ENCODE measurements at regions not wholly inside any gene's neighbourhood (a gene's known extent, or its start where the extent isn't known, plus 50 kb on each side); places are given as distances from the start of the nearest gene placed in this dataset.
"Not testable (repeated sequence)": the region's sequence is repeated elsewhere in the genome, so short reads cannot be mapped to it uniquely, and the experiment has no call there.

DNA sequence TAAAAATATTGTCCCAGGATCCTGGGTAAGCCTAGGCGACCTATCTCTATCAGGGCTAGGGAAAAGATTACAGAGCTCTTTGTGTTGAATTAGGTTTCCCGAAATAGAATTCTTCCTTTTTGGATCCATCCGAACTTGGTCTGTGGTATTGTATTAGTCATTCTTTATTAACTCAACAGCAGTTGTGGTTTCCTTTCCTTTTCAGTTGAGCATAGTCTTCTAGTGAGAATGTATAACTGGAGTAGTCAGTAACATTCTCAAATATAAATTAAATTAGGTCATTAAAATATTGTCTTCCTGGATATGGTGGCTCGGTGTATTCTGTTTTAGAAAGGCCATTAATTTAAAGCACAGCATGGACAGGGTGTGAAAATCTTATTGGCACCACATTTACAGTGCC, 520.4 kb downstream of the NLGN4X start:
- no peak for DNase-seq (ENCODE audit: extremely low read depth, low read depth, low spot score)

DNA sequence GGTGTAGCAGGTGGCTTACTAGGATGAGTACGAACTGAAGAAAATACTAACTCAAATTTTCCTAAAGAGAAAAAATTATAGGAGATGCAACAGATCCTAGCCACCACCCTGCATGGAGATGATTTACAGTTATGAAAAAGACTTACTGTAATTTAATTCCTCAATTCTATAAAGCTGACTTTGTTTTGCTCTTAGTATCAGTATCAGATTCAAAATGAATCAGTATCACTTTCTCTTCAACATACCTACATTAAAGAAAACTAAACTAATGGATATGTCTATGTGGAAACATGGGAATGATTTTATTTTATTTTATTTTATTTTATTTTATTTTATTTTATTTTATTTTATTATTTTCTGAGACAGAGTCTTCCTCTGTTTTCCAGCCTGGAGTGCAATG, 525.8 kb downstream of the NLGN4X start:
- no peak for DNase-seq (ENCODE audit: extremely low read depth, low read depth, low spot score)

DNA sequence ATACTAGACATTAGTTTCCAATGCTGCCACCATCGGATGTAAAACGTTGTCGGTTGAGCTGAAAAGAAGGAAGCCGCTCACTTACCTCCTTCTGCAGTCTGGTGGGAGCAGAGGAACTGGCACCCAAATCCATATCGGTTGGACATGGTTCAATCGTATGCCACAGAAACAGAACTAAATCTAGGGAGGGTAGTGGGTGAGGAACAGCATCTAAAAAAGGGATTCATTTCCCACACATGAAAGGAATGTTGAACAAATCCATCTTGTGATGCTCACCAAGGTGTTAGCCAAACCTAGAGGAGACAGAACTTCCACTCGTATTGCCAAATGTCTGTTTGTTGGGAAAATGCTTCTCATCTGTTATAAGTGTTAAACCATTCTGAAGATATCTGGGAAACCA, 532.7 kb downstream of the NLGN4X start:
- no peak for DNase-seq (ENCODE audit: extremely low read depth, low read depth, low spot score)

DNA sequence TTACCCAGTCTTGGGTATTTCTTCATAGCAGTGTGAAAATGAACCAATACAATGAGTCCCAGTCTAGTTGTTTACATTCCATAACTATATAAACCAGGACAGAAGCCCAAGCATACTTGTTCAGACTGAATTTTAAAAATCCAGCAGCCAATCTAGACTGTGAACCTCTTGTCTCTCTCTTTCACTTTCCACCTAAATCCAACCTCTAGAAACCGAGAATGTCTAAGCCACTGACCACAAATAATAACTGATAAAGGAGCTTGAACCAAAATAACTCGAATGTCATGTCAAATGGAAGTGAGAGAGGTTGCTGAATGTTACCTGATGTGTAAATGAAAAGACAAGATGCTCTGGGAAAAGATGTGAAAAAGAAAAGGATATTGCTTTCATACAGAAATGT, 544.7 kb downstream of the NLGN4X start:
- DNase-seq (ENCODE audit: extremely low read depth, low read depth, low spot score), result no peak

DNA sequence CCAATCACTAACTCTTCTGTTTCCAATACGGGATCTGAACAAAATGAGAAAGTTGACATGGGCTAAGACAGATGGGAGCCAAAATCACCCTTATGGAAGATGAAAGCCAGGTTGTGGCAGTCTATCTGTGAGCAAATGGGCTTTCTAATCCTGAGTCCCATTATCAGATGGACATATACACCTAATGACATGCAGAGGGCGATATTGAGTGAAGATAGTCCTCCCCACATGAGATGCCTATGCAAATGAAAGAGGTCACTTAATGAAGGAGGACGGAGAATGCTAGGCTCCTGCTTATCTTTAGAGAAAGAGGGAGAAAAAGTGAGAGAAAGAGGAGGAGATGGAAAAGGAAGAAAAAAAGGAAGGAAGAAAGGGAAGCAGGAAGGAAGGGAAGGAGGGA, 547.5 kb downstream of the NLGN4X start:
- no peak for DNase-seq (ENCODE audit: extremely low read depth, low read depth, low spot score)

DNA sequence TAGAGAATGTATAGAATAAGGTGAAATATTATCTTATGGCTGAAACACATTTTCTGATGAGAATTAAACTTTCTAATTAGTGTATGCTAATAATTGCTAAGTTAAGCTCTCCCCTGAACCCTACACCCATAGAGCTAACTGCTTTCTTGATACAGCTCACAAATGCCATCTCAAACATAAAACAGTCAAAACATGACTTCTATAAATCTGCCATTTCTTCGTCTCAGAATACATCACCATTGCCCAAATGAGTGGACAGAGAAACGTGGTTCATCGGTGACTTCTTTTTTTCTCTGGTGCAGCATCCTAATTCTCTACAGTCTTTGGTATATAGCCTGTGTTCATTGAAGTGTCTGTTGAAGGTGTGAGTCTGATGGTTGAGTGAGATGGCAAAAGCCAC, 554.6 kb downstream of the NLGN4X start:
- DNase-seq (ENCODE audit: extremely low read depth, low read depth, low spot score), result no peak

DNA sequence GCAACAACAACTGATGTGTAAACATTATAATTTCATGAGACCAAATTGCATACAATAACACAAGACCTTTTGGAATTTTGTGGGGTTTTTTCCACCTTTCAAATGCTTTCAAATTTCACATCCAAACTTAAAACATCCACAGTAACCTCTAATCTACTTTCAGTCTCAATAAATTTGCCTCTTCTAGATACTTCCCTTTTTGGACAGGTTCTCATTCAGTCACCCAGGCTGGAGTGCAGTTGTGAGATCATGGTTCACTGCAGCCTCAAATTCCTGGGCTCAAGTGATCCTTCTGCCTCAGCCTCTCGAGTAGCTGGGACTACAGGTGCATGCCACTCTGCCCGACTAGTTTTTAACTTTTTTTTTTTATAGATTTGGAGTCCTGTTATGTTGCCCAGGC, 556.6 kb downstream of the NLGN4X start:
- no peak for DNase-seq (ENCODE audit: extremely low read depth, low read depth, low spot score)

DNA sequence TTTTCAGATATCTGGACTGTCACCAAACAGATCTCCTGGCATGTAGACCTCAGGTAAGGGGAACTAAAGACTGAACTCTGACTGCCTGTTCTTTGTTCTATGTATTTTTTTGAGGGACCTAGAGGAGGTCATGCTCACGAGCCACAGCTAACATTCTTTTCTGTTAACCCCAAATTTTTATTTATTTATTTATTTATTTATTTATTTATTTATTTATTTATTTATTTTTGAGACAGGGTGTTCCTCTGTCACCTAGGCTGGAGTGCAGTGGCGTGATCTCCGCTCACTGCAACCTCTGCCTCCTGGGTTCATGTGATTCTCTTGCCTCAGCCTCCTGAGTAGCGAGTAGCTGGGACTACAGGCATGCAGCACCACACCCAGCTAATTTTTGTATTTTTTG, 562.0 kb downstream of the NLGN4X start:
- DNase-seq (ENCODE audit: extremely low read depth, low read depth, low spot score), result not testable (repeated sequence)

DNA sequence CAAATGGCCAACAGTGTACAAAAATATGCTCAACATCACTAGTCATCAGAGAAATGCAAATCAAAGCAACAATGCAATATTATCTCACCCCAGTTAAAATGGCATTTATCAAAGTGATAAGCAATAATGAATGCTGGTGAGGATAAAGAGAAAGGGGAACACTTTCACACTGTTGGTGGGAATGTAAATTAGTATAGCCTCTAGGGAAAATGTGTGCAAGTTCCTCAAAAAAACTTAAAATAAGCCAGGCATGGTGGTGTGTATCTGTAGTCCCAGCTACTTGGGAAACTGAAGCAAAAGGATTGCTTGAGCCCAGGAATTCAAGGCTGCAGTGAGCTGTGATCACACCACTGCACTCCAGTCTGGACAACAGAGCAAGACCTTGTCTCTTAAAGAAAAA, 572.1 kb downstream of the NLGN4X start:
- DNase-seq (ENCODE audit: extremely low read depth, low read depth, low spot score), result no peak

DNA sequence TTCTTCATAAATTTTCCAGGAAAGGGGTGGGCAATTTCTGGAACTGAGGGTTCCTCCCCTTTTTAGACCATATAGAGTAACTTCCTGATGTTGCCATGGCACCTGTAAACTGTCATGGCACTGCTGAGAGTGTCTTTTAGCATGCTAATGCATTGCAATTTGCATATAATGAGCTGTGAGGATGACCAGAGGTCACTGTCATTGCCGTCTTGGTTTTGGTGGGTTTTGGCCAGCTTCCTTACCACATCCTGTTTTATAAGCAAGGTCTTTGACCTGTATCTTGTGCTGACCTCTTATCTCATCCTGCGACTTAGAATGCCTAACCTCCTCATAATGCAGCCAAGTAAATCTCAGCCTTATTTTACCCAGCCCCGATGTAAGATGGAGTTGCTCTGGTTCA, 577.8 kb downstream of the NLGN4X start:
- no peak for DNase-seq (ENCODE audit: extremely low read depth, low read depth, low spot score)

DNA sequence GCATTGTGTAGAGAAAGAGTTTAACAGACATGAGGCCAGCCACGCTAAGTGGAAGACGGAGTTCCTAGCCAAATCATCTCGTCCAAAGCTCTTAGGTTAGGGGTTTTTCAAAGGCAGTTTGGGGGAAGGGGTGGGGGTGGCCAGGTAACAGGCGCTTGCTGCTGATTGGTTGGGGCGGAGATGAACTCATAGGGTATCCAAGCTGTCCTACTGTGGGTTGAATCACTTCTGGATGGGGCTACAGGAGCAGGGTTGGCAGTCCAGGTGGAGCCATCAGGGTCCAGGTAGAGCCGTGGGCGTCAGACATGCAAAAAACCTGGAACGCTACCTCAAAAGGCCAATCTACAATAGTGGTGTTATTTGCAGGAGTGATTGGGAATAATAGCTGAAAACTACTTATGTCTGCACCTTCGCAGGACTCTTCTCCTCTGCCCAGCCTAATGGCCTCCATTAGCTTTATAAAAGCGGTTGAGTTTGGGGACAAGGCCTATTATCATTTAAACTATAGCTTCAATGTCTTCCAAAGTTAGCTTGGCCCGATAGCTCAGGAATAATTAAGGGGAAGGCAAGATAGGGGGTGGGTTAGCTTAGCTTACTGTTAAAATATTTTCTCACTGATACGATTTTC, 579.6 kb downstream of the NLGN4X start:
- DNase-seq (ENCODE audit: extremely low read depth, low read depth, low spot score), result no peak

DNA sequence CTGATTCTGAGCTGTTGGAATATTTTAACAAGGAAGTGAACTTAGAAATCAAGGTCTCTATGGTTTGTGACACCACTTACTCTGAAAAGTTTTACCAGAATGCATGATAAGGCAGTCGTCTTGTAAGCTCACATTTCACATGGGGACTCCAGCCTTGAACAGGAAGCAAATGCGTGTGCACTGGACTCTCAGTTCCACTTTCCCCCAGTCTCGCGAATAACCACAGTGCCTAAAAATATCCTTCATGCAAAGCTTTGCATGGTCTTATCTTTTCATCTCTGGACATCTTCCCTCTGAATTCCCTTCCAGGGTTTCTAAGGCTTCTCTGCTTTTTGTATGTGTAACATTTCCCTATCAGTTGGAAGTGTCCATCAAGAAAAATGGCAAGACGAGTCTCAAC, 581.8 kb downstream of the NLGN4X start:
- DNase-seq (ENCODE audit: extremely low read depth, low read depth, low spot score), result no peak

DNA sequence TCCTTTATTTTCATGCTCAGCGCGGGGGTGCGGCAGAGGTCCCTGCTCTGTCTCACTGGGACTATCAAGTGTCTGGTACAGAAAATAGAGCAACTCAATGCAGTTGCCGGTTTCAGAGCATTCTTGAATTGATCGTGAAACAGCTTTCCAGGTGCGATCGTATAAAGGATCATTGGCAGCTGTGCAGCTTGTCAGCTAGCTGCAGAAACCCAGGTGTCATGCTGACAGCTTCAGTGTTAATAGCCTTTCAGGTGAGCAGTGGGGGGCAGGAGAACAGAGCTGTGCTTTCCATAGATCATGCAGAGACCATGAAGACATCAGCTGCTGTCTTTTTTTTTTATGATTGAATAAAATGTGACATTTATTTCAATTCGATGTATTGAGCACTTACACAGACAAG, 583.9 kb downstream of the NLGN4X start:
- DNase-seq (ENCODE audit: extremely low read depth, low read depth, low spot score), result no peak

DNA sequence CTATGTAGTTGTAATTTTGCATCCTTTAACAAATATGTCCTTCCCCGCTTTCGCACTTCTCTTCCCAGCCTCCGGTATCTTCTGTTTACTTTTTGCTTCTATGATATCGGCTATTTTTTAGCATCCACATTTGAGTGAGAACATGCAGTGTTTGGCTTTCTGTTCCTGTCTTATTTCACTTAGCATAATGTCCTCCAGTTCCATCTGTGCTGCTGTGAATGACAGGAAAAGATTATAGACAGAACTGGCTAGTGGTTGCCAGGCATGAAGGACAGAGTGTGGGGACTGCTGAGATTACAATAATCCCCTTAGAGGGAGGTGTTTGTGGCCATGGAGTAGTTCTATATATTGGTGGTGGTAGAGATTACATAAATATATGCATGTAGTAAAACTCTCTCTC, 588.6 kb downstream of the NLGN4X start:
- no peak for DNase-seq (ENCODE audit: extremely low read depth, low read depth, low spot score)

DNA sequence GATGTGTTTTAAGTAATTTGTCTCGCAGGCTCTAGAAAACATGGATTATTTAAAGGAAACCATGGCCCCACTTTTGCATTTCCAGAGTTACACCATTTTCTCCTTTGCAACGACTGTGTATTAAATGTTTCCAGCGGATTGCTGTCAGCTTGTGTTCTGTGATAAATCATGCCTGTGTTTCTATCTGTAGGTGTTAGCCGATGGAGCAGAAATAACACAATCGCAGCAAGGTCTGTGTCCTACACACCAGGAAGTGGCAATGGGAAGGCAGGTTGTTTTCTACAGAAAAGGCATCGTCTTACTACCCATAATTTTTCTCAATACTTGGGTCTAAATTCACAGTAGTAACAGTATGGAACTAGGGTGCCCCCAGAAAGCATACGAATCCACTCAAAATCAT, 590.1 kb downstream of the NLGN4X start:
- DNase-seq (ENCODE audit: extremely low read depth, low read depth, low spot score), result no peak

DNA sequence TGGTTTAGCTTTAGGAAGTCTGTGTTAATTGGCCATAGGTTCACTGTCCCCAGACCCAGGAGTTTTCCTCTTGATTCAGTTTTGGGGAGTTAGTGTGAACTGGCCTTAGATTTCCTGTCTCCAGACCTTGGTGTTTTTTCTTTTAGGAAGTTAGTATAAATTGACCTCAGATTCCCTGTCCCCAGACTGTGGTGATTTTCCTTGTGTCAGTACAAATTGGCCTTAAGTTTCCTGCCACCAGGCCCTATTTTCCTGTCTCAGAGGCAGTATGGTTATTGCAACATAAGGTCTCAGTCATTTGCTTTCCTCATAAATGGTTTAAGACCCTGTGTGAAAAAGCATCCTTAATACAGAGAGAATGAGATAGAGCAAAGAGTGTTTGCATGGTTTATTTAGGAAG, 595.8 kb downstream of the NLGN4X start:
- no peak for DNase-seq (ENCODE audit: extremely low read depth, low read depth, low spot score)

DNA sequence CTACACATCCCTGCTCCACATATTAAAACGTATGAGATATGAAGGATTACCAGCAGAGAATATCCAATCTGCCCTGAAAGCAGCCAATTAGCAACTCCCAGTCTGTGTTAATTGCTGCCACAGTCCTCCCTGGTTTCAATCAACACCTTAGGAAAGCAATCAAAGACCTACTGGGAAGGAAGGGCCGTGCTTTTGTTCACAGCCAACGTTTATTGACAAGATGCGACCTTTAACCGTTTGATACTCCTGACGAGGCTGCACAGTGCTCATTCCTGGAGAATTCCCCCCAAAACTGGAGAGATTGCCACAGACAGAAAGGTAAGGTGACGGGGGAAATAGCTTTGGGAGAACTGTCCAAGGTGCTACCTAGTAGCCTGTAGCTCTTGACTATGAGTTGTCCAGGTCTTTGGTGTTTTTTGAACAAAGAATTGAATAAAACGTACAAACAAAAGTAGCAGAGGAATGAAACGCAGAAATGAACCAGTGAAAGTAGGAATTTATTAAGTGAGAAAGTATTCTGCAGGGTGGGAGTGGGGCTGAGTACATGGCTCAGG, 596.5 kb downstream of the NLGN4X start:
- no peak for DNase-seq (ENCODE audit: extremely low read depth, low read depth, low spot score)

DNA sequence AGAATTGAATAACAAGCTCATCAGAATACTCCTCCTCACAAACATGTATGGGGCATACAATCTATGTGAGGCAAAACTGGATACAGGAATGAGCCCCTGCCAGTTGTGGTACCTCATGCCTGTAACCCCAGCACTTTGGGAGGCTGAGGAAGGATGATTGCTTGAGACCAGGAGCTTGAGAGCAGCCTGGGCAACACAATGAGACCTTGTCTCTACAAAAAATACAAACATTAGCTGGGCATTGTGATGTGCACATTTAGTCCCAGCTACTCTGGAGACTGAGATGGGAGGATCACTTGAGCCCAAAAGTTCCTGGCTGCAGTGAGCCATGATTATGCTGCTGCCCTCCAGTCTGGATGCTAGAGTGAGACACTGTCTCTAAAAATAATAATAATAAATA, 611.0 kb downstream of the NLGN4X start:
- DNase-seq (ENCODE audit: extremely low read depth, low read depth, low spot score), result no peak

DNA sequence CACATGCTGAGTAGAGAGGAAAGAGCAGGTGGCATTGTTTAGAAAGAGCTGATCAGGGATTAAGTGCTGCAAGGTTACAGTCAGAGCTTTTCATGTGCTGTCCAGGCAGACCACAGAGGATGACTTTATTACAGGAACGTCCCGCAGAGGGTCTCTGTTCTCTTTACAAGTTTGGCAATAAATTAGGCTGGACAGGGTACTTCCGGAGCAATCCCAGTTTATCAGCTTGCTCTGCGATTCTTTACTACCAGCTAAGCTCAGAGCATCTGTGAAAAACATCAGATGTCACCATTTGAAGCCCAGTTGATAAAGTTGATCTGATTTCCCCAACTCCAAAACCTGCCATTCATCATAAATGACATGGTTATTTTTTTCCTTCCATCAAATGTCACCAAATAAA, 633.1 kb downstream of the NLGN4X start:
- no peak for DNase-seq (ENCODE audit: extremely low read depth, low read depth, low spot score)

DNA sequence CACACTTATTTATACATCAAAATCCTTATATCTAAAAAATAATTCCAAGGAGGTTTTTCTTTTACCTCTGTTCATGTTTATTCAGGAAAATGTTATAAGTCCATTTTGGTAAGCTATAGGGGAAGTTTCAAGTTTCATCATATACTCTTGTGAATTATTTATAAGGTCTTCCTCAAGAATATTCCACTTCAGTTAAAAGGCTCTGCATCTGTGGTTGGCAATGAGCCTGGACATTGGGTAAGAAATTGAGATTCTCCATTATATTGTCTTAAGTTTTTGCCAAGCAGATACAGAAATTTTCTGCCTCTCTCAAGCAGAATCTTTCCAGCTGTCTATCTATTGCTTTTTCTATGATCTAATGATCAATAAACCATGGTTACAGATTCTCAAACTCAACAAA, 641.9 kb downstream of the NLGN4X start:
- no peak for DNase-seq (ENCODE audit: extremely low read depth, low read depth, low spot score)

DNA sequence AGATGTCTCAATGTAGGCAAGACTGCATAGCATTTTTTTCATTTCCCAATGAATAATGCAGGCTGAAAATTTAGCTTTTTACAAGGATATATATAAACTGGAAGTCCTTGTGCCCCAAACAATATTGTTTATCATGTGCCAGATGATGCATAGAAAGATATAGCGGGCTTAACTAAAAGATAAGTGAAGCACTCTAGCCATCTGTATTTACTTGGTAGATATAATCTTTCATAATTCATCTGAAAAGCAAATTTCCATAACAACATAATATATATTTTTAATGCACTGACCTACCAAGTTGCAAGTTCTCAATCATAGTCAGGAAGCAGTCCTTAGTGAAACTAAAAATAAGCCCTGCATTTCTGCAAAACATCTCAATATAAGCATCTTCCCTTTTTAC, 653.3 kb downstream of the NLGN4X start:
- no peak for DNase-seq (ENCODE audit: extremely low read depth, low read depth, low spot score)

DNA sequence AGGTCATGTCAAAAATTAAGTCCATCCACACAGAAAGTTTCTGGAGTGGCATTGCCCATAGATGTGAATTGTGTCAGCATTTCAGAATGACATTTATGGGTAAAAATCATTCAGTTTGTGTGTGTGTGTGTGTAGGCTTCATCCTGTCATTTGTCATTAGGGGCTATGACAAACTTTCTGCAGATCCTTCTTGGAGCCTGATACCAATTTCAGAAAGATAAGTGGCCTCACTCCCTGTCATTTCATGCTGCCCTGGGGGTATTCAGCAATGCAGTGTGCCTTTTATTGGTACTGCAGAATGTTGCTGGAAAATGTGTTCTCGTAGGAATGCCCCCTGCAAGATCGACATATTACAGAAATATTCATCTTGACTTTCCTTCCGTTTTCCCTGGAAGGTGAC, 659.7 kb downstream of the NLGN4X start:
- DNase-seq (ENCODE audit: extremely low read depth, low read depth, low spot score), result no peak

DNA sequence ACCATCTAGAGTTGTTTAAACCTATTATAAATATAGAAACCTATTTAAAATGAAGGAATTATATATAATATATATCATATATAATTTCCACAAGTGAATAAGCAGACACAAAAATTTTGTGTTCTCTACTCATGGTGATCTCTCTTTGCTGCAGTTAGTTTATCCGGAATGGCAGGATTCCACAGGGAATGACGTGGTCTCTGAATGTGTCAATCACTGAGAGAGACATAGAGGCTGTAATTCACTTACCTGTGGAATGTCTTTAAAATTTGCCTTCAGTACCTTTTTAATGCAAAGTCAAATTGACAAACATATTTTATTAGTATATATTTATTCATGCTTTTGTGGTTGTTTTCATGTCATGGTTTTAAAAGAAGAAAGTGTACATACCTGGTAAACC, 669.3 kb downstream of the NLGN4X start:
- DNase-seq (ENCODE audit: extremely low read depth, low read depth, low spot score), result no peak
